NAMALWA (cell line): ENCODE measurements at regions not wholly inside any gene's neighbourhood (a gene's known extent, or its start where the extent isn't known, plus 50 kb on each side); places are given as distances from the start of the nearest gene placed in this dataset.

ENCODE experiments used
- DNase-seq: peaks from one replicate; pipeline ENCODE4 v3.0.0-alpha.2; 2015; ENCODE audit warnings: low spot score

DNA sequence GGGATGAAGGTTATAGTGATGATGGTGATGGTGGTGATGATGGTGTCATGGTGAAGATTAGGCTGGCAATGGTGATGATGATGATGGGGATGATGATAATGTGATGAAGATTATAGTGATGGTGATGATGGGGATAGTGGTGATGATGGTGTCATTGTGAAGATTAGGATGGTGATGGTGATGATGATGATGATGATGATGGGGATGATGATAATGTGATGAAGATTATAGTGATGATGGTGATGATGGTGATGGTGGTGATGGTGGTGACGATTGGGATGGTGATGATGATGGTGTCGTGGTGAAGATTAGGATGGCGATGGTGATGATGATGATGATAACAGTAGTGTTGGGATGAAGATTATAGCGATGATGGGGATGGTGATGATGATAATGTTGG, 285.1 kb upstream of the AJAP1 start:
- DNase-seq, result no peak

DNA sequence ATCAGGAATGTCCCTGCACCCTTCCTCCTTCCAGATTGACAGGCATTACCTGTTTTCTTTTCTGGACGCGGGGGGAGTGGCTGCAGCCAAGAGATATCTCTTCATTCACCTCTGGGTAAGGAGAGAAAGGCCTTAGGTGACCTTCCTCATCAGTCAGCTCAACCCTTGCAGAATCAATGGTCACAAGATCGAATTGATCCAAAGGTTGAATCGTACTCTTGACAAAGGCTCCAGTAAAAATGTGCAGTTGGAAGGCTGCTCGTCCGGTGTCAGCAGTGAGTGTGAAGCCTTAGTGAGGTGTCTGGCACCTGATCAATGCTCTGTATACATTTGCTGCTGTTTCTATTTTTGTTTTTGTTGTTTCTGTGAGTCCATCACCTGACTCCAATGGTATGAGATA, 282.6 kb upstream of the AJAP1 start:
- DNase-seq, result no peak

DNA sequence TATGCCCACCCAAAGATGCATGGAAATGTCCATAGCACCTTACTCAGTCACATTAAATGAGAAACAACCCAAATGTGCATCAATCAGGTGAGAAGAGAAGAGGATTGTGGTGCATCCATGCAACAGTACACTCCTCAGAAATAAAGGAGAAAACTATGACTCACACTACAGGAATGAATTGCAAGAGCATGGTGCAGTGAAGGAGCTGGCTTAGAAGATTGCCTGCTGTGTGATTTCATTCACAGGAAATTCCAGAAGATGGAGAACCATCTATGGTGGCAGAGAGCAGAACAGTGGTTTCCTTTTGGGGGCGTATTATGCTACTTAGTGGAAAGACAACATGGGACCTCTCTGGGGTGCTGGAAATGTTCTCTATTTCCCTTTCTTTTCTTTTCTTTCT, 278.6 kb upstream of the AJAP1 start:
- DNase-seq, result no peak

DNA sequence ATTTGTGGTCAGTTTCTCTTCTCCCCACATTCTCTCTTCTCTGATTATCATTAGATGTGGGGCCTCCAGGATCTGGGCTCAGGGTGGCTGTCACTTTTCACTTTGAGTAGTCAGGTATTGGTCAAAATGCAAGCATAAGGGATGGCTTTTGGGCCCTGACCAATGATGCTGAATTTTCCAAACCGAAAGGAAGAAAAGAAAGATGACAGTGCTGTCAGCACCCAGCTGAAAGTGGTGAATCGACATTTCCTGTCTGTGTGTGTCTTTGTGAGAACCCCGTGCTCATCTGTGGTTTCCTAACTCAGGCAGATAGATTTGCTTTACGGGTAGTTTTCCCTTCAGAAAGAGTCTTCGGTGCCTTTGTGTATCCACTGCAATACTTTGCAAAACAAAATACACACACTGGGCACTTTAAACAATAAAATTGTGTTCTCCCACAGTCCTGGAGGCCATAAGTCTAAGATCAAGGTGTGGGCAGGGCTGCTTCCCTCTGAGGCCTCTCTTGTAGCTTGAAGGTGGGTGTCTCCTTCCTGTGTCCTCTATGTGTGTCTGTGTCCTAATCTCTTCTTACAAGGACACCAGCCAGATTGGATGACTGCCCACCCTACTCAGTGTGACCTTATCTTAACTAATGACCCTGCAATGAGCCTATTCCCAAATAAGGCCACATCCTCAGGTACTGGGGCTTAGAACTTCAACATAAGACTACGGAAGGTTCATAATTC, 274.8 kb upstream of the AJAP1 start:
- DNase-seq, result no peak

DNA sequence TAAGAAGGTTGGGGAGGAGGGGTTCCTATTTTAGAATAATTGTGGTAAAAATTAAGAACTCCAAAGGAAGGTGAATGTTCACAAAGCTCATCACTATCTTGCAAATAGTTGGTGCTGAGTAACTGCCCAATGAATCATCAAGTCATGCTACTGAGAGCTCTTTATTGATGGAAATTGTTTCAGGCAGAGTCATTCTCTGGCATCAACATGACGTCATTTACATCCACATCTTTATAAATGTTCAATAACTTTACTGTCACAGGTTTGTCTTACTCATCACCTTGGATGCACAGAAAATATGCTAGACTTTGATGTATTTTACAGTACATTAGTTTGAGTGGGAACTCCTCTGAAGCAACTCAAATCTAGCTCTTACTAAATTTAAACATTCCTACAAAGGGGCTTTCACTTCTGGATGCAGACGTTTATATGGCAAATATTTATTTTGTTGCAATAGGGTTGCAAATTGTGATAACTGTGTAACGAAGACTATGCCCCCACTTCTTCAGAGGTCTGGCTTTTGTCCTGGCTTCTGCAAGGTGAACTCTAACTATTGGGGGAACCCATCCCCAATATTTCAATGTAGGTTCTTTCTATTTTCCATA, 273.7 kb upstream of the AJAP1 start:
- no peak for DNase-seq

DNA sequence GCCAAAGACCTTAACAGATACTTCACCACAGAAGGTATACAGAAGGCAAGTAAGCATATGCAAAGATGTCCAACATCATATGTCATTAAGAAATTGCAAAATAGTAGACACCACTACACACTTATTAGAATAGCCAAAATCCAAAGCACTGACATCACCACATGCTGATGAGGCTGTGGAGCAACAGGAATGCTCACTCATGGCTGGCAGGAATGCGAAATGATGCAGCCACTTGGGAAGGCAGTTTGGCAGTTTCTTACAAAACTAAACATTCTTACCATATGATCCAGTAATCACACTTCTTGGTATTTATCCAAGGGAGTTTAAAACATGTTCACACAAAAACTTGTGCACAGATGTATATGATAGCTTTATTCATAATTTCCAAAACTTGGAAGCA, 261.2 kb upstream of the AJAP1 start:
- no peak for DNase-seq

DNA sequence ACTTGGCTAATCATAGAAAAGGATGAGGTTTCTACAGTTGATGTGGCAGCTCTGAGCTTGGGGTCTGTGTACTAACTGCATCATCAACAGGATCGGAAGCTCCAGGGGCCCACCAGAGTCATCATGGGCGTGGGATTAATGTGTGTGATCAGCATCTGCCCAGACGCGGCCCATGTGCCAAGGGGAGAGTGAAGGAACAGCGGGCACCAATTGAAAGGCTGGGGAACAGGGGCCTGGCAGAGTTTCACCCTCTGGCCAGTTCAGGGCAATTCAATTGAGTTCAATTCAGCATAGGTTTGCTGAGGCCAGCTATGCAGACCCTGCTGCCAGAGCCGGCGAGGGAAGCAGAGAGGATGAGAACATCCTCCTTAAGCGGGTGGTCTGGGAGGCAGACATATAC, 260.0 kb upstream of the AJAP1 start:
- DNase-seq, result no peak

DNA sequence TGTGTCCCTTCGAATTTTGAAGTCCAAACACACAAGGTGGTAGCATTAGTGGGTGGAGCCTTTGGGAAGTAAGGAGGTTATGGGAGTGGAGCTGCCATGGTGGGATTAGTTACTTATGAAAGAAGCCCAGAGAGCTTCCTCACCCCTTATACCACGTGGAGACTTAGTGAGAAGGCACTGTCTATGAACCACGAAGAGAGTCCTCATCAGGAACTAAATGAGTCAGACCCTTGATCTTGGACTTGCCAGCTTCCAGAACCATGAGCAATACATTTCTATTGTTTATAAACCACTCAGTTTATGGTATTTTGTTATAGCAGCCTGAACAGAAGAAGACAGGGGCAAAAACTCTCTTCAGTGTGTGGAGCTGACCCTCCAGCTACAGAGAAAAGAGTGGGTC, 259.3 kb upstream of the AJAP1 start:
- DNase-seq, result no peak

DNA sequence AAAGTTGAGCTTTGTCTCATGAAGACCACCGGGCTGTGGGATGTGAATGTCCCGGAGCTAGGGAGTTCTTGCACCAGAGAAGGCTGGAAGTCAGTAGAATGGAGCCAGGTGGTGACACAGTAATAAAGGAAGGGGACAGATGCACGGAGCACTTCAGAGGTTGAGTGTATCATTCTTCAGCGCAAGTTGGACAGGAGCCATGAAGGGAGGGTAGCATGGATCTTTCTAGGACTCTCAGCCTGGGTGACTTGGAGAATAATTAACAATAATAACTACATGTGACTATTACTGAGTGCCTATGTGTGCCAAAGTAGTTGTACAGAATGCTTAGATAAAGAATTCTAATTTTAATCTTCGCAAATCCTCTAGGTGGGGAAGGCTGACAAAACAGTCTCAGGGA, 258.7 kb upstream of the AJAP1 start:
- DNase-seq, result no peak

DNA sequence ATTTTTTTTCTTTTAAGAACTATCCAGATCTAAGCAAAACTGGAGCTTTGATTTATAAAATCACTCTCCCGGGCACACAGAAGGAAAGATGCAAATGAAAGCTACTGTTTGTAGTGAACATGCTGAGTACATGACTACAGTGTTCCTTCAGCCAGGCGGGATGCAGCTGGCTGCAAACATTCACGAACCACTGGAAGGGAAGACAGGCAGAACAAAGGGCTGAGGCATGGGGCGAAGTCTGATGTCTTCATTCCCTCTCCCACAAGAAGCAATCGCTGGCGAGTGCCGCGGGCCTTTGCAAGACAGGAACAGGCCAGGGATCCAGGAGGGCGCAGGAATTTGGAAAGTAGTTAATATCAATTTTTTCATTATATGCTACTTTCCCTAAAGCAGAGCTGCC, 257.9 kb upstream of the AJAP1 start:
- DNase-seq, result no peak

DNA sequence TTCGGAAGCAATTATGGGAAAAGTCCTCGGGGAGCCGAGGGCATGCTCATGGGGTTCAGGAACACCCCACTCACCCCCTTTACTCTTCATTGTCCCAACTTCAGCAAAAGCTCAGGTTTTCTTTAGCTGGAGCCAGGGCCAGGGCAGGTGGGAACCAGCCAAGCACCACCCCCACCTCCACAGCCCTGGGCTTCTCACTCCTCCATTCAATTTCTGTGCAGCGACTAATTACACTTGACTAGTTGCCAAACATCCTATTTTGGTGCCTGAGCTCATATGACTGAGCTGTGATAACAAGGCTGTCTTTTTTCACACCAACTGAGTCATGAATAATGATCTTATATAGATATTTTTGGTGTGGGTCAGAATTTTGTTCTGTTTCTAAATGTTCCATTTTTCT, 257.2 kb upstream of the AJAP1 start:
- DNase-seq, result no peak

DNA sequence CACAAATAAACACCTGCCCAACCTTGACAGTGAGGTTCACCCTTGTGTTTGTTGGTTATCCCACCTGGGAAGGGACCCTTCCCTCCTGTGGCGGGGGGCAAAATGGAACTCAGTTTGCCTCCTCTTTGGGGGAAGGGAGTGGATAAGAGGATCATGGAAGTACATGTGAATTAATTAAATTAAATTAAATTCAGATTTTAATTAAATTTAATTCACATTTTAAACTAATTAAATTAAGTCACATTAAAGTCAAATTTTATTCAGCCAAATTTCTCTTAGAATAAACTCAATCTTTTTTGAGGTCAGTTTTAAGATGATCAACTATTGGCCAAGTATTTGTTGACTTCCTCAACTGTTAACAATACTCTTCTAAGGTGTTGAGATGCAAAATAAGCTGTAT, 252.4 kb upstream of the AJAP1 start:
- DNase-seq, result no peak

DNA sequence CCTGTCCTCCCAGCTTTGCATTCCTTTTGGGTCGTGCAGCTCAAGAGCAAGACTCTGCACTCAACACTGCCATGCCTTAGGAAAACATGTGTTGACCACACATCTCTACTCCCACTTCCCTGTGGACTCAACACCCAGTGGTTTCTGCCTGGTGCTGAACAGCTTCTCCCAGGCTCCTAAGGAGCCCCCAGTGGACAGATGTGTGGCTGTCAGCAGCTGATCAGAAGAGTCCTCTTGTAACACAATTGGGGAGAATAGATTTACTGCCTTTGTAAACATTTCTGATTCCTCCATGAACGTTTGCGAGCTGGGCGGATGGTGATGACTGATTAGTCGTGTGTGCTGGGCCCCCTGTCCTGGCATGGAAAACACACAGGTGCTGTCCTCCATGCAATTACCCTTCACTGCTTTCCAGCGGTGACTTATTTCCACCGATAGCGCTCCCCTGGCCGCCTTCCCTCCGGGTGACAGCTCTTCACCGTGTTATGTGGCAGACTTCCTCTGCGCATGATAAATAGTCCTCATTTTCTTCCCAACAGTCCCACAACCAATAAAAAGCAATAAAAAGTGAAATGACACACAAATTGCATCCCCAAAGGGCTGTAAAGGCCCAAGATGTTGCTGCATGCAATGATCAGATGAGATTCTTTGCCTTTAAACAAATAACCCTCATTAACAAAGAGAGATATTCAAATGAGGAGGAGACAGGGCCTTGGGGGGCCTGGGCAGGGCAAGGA, 249.4 kb upstream of the AJAP1 start:
- no peak for DNase-seq

DNA sequence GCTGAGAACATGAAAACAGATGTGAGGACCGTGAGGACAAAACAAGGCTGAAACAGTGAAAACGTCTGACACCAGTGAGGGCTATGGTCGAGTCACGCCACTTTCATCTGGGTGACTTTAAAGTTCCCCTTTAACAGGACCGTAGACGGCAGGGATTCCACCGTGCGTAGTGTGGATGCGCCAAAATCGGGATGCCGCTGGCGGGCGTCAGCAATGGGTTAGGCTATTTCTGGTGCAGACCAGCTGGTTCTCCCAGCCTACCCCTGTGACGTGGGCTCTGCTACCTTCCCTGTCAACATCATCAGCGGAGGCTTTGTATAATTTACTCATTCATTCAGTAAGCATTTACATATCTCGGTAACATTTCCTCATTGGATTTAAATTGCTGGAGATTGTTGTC, 246.6 kb upstream of the AJAP1 start:
- DNase-seq, result no peak

DNA sequence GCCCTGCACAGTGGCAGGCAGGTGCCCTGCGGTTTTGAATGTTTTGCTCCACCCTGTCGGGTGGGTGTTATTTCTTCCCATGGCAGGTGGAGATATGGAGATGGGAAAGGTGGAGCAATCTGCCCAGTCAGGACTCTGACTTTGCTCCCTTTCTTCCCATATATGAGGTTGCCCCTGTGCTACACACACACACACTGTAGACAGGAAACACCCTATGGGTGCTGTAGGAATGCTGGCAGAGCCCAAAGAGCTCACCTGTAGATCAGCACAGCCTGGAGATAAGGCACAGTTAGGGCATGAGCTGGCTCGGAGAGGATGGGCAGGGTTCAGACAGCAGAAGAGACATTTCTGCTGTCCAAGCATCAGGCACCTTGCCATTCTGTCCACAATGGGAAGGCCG, 246.0 kb upstream of the AJAP1 start:
- DNase-seq, result no peak

DNA sequence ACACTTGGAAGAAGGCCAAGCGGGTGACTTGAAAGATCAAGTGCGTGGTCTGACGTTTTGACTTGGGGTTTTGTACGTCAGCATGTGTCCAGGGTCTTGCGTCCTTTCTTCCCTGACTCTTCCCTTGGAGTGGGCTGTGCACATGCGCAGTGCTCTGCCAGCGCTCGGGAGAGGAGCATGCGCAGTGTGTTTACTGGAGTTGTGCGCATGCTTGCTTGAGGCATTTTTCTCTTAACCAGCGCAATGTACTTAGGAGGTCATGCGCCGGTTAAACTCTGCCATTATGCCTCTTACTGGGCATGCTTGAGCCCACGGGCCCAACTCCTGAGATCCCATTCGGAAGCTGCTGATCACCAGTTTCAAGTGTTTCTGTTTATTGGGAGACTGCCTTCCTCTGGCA, 242.5 kb upstream of the AJAP1 start:
- DNase-seq, result no peak

DNA sequence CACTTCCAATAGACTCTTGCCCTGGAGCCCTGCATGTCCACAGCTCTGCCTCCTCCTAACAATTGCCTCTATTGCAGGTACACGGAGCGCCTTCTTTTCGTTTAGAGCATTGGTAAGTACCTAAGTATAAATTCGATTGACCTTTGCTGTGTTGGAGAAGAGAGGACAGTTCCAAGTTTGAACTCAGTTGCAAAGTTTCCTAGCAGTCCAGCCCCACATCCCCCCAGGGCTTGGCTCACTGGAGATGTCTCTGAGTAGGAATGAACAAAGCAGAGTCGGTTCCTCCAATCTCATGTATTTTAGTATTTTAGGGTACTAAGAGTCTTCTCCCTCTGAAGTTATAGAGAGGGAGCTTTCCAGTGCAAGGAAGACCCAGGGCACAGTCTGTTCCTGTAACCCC, 238.9 kb upstream of the AJAP1 start:
- DNase-seq, result no peak

DNA sequence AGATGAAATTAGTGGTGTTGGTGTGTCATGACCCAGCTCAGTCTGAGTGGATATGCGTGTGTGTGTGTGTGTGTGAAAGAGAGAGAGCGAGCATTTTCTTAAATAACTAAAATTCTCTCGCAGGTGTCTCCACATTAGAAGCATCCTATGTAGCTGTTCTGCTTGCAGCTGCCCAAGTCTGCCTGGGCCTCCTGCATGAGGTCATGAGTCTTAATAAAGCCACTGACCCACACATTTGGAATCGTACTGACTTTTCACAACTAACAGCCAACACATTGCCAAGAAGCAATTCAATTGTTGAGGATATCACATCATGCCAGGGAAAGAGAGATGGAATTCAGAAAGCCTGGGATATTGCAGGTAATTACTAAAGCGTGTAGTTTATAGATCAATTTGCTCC, 238.2 kb upstream of the AJAP1 start:
- DNase-seq, result no peak

DNA sequence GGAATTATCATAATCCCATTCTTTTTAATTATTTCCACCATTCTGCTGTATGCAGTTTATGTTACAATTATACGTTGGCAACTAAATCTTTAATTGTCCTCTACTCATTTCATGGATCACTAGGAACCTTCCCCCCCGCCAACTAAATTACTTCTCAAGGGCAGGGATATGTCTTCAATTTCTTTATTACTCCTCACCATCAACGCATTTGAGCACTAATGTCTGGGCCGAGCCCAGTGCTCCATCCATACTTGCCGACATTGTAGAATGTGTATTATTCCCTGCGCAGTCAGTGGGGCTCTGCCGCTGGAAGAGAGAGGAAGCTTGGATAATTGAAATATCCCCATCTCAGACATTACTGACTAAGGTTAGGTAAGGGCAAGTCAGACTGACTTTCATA, 236.4 kb upstream of the AJAP1 start:
- no peak for DNase-seq

DNA sequence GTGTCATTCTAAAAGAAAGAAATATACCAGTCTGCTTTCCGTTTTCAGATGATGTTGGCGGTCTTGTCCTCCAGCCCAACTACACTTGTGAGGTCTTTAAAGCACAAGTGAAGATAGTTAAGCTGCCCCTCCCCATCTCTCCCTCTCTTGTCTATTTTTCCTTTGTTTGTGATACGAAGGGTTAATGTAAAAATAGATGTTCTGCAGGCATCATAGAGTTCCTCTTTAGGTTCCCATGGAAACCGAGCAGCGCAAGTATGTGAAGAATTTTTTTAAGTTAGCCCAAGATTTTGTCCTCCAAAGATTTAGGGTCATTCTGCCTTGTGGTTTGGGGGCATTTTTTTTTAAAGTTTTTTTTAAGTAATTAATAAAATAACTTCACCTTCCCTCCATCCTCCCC, 232.4 kb upstream of the AJAP1 start:
- DNase-seq, result no peak

DNA sequence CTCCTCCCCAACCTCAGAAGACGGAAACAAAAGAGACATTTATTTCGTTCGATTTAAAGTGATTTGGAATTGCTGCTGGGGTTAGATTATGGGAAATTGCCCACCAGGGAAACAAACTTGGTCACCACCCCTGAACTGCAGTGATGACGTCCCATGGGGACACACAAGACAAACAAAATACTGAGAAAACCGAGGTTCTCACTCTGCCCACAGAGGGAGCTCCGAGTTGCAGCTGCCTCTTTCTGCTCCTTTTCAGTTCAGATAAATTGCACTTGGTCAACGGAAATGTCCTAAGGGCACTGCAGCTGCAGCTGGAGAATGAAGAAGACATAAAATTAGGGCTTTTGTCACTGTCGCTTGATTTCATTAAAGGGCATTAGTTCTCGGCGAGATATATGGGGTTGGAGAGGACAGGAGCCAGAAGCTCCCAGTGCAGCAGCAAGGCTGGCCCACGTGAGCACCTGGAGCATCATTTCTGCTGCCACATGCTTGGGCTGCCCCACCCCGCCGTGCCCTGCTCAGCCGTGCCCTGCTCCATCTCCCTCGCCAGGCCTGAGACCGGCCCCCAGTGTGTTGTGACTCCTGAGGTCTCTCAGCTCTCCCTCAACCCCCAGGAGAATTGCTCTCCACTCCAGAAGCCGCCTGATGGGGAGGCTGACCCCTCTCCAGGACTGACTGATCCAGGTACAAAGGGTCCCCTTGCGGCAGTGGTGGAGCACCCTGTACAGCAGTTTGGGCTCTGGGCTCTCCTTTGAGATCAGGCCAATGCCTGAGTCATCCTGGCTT, 231.7 kb upstream of the AJAP1 start:
- DNase-seq, result peak; percentile 33

DNA sequence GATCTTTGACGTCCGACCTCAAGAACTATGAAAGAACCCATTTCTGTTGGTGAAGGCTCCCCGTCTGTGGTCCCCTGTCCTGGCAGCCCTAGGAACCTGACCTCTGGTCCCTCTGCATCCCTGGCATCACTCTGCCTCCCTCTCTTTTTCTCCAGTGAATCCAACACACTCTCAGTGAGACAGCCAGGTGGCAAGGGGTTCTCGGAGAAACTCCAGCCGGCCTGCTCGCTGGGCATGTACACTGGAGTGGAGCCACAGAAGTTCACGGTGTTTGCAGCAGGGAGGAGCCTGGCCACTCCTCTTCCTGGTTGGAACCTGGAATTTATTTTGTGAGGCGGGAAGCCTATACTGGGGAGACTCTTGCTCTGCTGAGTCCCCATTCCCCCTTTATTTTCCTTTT, 230.2 kb upstream of the AJAP1 start:
- DNase-seq, result no peak

DNA sequence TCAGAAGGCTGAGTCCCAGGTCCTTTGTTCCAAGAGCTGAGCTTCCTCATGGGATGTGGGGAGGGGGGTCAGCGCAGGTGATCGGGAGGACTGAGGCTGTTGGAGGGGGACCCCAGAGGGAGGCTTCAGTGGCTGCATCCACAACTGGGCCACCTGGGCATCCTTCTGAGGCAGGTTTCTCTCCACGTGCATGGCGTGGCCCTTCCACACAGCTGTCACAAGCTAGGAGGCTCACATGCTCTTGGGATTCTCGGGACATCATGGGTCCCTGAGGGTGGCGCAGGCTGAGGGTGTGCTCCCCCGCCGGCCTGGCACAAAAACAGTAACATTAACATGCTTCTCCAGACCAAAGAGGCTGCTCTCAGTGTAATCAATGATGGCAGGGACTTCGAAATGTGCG, 229.6 kb upstream of the AJAP1 start:
- DNase-seq, result no peak
